ENCODE measurements at regions not wholly inside any gene's neighbourhood (a gene's known extent, or its start where the extent isn't known, plus 50 kb on each side); places are given as distances from the start of the nearest gene placed in this dataset.

DNA sequence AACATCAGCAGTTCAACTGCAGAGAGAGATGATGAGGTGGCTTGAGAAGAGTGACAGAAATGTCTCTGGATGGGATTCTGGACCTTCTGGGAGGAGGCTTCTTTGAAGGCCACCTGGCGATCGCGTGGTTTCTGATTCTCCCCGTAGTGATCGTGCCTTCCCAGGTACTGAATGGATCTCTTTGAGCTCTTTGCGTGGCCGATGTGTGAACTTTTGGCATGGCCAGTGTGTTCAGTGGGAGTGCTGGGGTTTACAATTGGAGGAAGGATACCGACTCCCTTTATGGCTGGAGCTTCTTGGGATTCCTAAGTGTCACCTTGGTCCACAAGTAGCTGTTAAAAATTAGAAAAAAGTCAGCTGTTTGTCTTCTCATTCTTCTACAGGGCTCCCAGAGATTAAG lies 374.7 kb downstream of the C12orf75 start:
- no peak for DNase-seq (ENCODE audit: low read depth, low spot score)

DNA sequence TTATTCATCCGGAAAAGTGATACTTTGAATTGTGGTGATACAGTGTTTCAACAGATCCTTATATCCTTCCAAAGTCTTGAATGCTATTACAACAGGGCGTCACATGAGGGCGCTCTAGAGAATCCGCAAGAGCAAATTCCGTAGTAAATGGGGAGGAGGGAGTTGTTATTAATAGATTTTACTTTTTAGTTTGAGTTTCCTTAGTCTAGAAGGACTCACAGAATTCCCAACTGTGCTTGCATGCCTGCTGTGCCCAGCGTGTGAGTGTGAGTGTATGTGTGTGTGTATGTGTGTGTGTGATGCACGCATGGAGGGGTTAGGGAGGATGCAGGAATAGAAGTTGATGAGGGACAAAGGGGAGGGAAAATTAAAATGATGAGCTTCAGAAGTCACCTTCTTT lies 375.3 kb downstream of the C12orf75 start:
- DNase-seq (ENCODE audit: low read depth, low spot score), result no peak

DNA sequence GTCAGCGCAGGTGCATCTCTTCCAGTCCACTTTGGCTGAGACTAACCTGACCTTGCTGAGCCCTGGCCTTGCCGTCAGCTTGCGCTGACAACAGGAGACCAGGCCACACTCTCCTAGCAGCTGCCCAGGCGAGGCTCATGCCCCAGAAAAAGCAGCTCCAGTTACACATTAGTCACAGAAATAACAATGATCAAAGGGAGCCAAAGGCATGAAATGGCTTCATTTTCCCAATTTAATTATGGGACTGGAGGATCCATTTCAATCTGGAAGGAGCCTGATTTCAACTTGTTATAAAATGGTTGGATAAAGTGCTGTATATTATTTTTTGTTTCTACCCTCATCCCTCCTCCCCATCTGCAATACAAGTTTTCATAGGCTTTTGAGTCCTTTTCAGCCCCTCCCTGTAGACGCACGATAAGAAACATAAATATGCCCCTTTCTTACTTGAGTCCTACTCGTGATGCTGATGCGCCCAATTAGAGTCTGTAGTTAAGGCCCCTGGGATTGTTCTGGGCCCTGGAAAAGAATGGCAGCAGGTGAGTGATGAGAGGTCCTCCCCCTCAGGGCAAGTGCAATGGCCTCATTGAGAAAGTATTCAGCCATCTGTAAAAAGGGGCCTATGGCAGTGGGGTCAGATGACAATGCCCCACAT lies 376.0 kb downstream of the C12orf75 start:
- DNase-seq (ENCODE audit: low read depth, low spot score), result no peak

DNA sequence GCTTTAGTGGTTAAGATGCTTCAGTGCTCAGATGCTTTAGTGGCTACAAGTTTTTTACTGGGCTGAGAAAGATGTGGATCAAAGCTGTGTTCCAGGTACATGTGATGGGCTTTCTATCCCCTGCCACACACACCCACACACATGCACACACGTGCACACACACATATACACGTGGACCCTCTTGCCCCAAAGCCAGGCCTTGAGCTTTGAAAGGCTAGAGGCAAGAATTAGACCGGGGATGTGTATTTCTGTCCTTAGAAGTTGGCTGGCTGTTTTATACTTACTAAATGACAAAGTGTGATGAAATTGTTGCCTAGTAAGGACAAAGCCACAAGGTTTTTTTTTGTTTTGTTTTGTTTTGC lies 376.5 kb downstream of the C12orf75 start:
- no peak for DNase-seq (ENCODE audit: low read depth, low spot score)

DNA sequence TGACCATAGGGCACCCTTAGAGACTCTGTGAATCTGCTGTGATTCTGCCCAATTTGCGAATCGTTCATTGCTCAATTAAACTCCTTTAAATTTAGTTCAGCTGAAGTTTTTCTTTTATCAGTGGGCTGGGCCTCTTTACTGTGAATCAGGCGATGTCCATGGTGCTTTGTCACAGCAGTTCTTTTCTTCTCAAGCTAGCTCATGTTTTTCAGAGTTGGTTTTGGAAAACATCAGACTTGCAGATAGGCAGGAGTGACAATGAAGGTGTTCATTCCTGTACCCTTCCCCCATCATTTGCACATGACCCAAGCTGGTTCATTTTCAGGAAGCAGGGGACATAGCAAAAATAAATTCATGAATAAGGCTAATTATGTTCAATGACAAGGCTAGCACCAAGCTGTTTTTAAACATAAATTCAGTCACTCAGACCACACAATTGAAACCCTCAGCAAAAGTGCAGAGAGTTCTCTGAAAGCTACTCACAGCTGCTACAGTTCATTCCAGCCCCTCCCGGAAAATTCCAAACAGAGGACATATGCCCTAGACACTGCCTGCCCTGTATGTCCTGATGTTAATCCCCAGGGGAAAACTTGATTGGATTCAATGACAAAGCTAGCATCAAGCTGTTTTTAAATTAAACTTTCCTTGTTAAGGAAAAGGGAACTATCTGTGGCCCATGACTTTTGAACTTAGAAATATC lies 383.3 kb downstream of the C12orf75 start:
- DNase-seq (ENCODE audit: low read depth, low spot score), result no peak

DNA sequence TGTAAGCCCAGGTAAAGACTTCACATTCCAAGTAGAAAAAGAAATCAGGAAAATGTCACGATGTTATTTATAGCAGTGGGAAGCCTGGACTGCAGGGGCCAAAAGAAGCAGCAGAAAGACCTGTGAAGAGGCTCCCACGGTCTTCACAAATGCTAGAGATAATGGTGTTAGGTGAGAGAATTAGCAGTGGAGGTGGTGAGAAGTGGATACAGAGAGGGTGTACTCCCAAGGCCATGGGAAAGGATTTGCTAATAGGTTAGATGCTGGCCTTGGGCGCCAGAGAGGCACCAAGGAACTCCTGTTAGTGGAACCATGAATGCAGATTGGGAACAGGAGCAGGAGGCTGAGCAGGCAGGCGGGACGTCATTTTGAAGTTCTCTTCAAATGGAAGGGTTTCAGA lies 386.1 kb downstream of the C12orf75 start:
- no peak for DNase-seq (ENCODE audit: low read depth, low spot score)

DNA sequence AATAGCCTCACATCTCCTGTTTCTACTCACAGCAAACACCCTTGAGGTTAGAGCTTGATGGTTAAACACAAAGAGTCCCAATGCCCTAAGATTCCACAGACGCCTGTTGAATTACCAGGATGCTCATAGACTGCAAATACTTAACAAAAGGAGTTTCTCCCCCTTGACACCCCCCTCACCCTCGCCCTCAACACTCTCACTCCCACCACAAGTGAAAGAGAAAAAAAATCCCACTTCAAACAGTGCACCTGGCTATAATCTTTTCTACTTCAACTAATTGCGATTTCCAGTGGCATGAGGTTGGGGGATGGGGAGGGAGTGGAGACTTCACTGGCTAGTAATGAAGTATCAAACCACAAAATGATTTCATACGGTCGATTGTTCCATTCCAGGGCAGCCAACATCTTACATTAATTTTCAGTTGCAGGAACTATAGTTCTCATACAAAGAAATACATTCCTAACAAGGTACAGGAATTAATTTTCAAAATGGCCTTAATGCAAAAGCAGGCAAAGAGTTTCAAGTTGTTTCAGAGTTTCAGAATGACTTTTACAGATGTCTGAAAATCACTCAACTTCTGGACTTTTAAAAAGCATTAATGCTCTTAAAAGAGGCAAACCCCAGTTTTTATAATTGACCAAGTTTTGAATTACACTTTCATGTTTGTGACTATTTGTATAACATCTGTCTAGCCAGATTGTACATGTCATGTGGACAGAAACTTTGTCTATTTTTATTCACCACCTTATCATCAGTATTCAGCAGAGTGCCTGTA lies 390.7 kb downstream of the C12orf75 start:
- no peak for DNase-seq (ENCODE audit: low read depth, low spot score)

DNA sequence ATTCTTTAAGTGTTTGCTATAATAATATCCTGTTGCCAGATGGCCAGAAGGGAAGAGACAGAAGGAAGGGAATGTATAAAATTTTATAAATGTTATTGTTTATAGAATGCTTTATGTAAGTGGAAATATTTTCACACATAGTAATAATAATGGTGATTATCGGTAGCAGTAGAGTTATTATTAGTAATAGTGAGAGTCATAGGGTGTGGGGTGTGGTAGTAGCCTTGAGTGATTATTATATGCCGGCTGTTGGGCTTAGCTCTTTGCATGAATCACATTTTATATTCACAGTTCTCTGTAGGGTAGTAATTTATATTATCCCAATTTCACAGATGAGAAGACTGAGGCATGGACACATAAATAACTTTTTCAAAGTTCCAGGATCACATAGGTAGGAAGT lies 391.4 kb downstream of the C12orf75 start:
- DNase-seq (ENCODE audit: low read depth, low spot score), result no peak

DNA sequence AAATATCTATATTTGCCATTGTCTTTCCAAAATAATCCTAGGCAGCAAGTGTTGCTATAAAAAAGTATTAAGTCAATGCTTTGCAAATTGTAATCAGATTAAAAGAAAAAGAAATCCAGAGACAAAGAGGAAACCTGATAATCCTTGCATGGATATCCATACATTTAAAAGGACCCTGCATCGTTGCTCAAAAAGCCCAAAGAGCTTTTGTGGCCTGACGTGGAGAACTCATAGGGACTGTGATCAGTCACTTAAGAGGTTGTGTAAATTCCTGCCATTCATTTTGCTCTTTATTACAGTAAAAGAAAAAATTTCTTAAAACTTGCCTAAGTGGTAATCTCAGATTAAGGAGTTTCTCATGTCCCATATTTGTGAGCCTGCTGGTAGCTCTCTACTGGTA lies 392.6 kb downstream of the C12orf75 start:
- no peak for DNase-seq (ENCODE audit: low read depth, low spot score)

DNA sequence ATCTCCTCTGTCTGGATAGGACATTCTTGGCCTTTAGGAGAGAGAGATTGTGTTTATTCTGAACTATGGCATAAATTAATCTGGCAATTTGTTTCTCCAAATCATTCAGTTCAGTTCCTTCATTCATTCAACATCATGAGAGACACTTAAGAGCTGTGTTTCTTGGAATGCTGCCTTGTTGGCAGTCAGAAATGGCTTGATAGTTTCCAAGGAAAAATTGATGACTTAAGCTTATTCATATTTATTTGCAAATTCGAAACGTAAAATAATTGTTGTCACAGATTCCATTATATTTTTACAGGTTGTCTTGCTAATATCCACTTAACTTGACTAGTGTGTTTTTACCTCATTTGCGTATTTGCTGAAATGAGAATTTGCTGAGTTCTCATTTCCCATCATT lies 393.0 kb downstream of the C12orf75 start:
- no peak for DNase-seq (ENCODE audit: low read depth, low spot score)

DNA sequence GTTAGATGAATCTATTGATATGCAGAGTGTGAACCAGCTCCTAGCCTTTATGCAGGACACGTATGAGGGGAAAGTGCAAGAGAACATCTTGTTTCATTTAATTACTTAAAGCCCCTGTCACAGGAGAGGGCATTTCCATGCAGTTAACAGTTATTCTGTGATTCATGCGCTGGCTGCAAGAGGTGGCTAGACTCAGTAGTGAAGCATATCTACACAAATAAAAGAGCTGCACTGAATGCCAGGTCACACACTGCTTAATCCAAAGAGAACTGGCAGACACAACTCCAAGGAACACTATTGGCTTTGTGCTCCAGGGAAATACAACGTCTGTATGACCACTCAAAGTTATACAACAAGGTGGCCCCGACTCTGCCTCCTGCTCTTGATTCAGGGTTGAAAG lies 394.1 kb downstream of the C12orf75 start:
- no peak for DNase-seq (ENCODE audit: low read depth, low spot score)

DNA sequence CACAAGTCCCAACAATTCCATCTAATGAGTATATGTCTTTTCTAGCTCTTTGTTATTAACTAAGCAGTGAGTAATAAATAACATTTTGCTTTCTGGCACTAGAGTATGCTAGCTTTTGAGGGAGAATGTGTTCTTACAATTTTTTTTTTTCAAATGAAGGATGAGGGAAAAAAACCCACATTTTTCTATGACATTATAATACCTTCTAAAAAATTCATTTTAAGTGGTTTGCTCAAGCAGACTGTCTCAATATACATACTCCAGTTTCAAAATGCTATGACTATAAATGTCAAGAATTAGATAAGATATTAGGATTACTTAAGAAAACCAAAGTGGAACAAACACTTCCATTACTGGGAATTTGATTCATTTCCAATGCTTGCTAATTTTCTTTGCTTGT lies 394.6 kb downstream of the C12orf75 start:
- DNase-seq (ENCODE audit: low read depth, low spot score), result no peak

DNA sequence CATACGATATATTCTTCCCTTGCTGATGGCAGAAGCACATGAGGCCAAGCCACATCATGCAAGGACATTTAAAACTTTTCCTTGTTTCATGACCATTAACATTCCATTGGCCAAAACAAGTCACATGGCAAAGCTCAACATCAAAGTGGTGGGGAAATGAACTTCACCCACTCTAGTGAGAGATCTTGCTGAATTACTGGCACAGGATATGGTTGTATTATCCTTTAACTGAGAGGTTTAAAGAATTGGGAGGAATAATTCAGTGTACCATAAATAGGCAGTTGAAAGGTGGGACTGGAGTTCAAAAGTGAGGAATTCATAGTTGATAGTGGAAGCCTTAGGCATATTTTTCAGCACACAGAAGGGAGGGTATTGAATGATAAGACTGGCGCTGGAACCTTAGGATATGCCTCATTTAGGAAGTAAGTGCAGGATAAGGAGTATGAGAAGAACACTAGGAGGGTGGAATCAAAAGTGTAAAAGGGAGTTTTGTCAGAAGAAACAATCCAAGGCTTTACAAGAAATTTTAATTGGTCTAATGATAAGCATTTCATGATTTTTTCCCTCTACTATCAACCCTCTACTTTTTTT lies 398.8 kb downstream of the C12orf75 start:
- no peak for DNase-seq (ENCODE audit: low read depth, low spot score)

DNA sequence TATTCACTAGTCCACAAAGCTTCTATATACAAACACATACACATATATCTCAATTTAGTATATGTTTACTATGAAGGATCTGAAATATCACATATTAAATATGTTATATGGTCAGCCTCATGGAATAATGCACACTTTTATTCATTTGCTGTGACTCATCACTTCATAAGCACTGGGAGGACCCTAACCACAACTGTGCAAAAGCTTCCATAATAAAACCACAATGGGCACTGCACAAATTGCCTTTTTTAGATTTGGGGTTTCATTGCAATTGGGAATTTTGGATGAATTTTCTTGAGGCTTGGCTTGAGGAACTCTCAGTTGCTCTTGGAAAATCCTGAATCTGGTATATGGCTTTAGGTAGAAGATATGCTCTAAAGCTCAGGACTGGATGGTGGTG lies 399.4 kb downstream of the C12orf75 start:
- DNase-seq (ENCODE audit: low read depth, low spot score), result no peak

DNA sequence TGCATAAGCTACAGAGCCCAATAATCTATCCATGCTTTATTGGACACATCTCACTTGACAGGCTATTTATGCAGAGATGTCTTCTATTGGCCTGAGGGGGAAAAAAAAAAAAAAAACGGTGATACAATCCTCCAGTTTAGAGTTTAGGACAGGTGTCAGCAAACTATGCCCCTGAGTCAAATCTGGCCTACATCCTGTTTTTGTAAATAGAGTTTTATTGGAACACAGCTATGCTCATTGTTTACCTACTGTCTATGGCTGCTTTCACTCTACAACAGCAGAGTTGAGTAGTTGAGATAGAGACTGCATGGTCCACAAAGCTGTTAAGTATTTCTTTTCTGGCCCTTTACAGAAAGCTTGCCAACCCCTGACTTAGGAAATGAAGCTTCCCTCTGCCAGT lies 403.1 kb downstream of the C12orf75 start:
- no peak for DNase-seq (ENCODE audit: low read depth, low spot score)

DNA sequence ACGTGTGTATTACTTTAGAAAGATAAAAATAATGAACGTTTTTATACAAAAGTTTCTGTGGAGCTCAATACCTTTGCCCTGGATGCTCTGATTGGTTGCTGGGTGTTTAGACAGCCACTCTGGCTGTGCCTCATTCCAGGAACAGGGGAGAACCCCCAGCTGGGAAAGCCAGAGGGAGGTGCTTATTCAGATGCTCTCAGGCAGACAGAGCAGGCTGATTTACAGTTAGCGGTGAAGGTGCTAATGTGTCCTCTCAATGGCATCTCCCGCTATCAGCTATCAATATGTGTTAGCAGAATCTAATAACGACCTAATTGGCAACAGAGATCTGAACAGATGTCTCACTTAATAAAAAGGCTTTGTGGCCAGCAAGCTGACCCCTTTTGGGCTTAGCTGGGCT lies 402.3 kb downstream of the NUAK1 start:
- no peak for DNase-seq (ENCODE audit: low read depth, low spot score)

DNA sequence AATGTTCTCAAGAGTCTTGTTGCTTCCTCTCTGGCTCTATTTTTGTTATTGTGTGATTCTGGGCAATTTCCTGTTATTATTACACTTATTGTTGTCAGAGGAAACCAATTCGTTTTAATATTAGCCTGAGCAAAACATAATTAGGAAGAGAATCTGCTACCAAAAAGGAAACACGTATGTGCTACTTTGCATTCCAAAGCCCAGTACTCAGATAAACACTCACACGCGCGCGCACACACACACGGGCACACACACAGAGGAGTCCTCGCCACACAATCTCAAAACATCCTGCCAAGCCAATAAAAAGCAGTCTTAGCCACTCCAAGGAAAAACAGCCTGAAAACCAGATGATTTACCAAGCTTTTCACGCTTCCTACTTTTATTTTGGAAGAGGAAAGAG lies 400.7 kb downstream of the NUAK1 start:
- DNase-seq (ENCODE audit: low read depth, low spot score), result no peak

DNA sequence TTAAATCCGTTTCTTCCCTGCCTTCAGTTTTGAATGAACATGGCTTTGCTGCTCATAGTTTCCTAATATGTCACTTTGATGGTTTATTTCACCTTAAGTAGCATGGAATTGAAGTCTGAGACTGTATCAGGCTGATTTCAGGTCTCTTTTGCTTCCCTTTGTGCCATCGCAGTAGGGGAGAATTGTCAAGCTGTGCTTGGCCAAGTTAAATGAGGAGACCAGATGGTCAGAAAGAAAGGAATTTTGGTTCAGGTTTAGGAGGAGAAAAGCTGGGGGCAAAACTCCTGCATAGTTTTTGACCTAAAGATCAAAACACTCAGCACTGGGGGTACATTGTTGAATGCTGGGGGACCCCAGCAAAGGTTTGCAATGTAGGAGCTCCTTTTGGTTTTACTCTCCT lies 398.4 kb downstream of the NUAK1 start:
- no peak for DNase-seq (ENCODE audit: low read depth, low spot score)

DNA sequence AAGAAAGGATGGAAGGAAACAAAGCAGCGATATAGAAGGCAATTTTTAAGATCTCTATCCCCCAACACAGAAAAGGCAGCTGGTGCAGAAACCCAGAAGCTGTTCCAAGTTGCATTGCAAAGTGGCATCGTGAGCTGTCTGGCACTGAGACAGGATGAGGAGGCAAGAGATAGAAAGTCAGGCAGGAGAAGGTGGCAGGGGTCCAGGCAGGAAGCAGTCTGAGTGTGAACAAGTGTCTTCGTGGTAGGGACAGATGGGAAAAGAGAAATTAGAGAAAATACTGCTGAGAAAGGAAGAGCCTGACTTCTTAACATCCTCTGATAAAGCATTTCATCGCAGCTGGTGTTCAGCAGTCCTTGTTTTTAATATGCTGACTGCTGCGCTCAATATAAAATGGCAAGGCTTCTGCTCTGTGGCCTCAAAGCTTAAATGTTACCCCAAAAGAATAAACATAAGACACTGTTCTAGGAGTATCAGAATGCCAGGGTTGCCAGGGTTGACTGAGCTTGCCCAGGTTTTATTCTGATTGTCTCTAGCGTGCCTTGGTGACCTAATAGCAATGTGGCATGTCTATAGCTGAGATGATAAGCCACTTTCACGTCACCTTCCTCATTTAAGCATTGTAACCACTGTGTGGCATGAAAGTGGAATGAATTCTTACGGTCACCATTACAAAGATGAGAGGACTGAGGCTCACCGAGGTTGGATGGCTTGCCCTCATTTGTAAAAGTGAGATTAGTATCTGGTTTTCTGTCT lies 397.6 kb downstream of the NUAK1 start:
- no peak for DNase-seq (ENCODE audit: low read depth, low spot score)

DNA sequence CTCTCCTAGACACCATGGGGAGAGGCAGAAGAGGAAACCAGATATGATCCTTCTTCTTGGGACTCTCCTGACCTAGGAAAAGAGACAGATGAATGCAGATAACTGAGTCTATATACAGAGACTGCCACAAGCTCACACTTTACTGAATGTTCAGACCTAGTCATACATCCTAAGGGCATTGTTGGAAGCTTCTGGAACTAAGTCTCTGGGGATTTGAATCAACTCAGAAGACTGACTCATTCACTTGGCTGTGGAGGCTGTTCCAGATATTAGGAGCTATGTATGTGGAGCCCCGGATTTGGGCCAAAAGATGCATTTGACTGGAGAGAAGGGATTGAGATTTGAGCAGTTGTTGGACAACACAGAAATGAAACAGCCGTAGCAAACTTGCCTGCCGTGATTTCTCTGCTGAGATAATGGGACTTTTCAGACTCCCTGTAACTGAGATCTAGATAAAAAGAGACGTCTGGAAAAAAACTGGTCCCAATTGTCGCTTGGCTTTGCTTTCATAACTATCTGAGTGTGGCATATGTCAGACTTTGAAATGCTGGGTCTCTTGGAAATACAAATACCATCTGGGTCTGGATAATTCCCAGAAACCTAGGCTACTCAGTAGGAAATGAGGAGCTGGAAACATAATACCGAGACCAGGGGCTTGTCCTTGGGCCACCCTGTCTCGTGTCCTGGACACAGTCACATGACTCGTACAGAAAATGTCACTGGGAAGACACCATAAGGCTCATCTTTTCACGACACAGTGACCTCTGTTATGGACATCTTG lies 396.8 kb downstream of the NUAK1 start:
- DNase-seq (ENCODE audit: low read depth, low spot score), result no peak

DNA sequence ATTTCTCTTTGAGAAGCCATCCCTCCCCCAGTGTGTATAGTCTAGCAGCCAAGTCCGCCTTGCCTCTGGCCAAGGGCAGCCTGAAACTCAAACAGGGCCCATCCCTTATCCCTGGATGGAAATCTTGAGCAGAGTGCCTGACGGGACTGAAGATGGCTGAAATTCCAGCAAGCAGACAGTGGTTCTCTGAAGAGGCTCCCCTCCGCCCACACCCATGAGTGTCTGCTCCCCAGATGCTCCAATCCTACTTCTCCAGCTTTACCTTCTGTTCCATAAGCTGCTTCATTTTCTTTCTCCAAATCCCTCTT lies 396.2 kb downstream of the NUAK1 start:
- no peak for DNase-seq (ENCODE audit: low read depth, low spot score)
